Ovary (tissue), 7 donors: ENCODE measurements at regions not wholly inside any gene's neighbourhood (a gene's known extent, or its start where the extent isn't known, plus 50 kb on each side); places are given as distances from the start of the nearest gene placed in this dataset.

Experiments
- DNase-seq, 5 donors: peaks; one replicate each; pipeline ENCODE4 v3.0.0-alpha.2; 2019 to 2020
- H3K27ac ChIP-seq, 2 donors: fragments of 200-600 bp; one replicate each; pipeline versions ENCODE4 v1.5.1 to v1.8.0; 2019 to 2022
- H3K27me3 ChIP-seq: fragments of 200-600 bp; one replicate; pipeline ENCODE4 v1.8.0; 2022
- H3K36me3 ChIP-seq: fragments of 200-600 bp; sonication (generic); one replicate; pipeline ENCODE4 v1.5.1; 2019
- H3K4me1 ChIP-seq: one replicate; pipeline ENCODE4 v1.8.1; 2013; ENCODE audit warnings: mild to moderate bottlenecking, moderate library complexity; ENCODE audit not compliant: insufficient read depth
- H3K4me3 ChIP-seq: fragments of 200-600 bp; sonication (generic); one replicate; pipeline ENCODE4 v1.5.1; 2017
- H3K9me3 ChIP-seq, 2 donors: fragments of 200-600 bp in 1 of 2; sonication (generic) in 1 of 2; one replicate each; pipeline versions ENCODE4 v1.5.1 to v1.8.1; 2013 to 2019; ENCODE audit warnings: mild to moderate bottlenecking in 1 of 2, moderate library complexity in 1 of 2
- CTCF ChIP-seq, 3 donors: fragments of 450-650 bp in 2 of 3; fragments of 200-600 bp in 1 of 3; IDR thresholded peaks; one replicate each; pipeline versions ENCODE4 v1.5.1 to v1.8.0; 2016 to 2022; ENCODE audit warnings: antibody characterized with exemption in 3 of 3, mild to moderate bottlenecking in 1 of 3
- EP300 ChIP-seq: sonication (generic); formaldehyde crosslinking; IDR thresholded peaks from one replicate; pipeline ENCODE4 v1.6.1; 2017; ENCODE audit warnings: antibody characterized with exemption
- POLR2A ChIP-seq: fragments of 450-650 bp; IDR thresholded peaks from one replicate; pipeline ENCODE4 v1.6.1; 2017; ENCODE audit warnings: antibody characterized with exemption, mild to moderate bottlenecking, moderate library complexity
- WGBS, 3 donors: extraction: QIAGEN DNeasy Blood & Tissue Kit in 1 of 3; methylation state at CpG; one replicate each; pipeline versions ENCODE4 v1.1.5 to v1.1.7; 2013 to 2017; 5-methylcytosine and 5-hydroxymethylcytosine counted together
- intact Hi-C, 4 donors: fragments of 100-400 bp; cut with DNase I; formaldehyde crosslinking; loops; one replicate each; pipeline versions ENCODE4 v1.11.0 to v1.15.1; 2022 to 2023
- donor health status: DM: no; HTN: no; CAD: no; lungs with moderate emphysema.
- donor health status: DM: no; HTN: no; CAD: no.
- donor health status: Bipolar disorder and iron deficiency.
- donor health status: DM: no; HTN: no; CAD: no.
- donor health status: DM: yes; HTN: yes; CAD: no.

- H3K36me3 ChIP-seq: no peaks in the 10 kb centered on the region
- H3K4me3 ChIP-seq: no peak overlapping the region
- no peak for DNase-seq
- 53 to 78% (median 63%) methylated on average over 4 of the region's 4 CpGs for WGBS, 3 donors
- H3K9me3 ChIP-seq: no peaks in the 10 kb centered on the region
- no peaks in the 10 kb centered on the region for H3K27me3 ChIP-seq
- intact Hi-C loops: no loop called here
- no peaks in the 10 kb centered on the region for H3K4me1 ChIP-seq
- no peak overlapping the region for H3K27ac ChIP-seq
- TF ChIP-seq POLR2A (no peak), CTCF (IDR thresholded peaks at IDR 0.05) (no peak), EP300 (no peak)
Observed at GRCh38 chr9:1732670-1733069, 282.5 kb upstream of the SMARCA2 start.

- no peak overlapping the region for H3K4me3 ChIP-seq
- H3K4me1 ChIP-seq: no peaks in the 10 kb centered on the region
- no peaks in the 10 kb centered on the region for H3K36me3 ChIP-seq
- no peak overlapping the region for H3K27ac ChIP-seq
- H3K9me3 ChIP-seq: no peaks in the 10 kb centered on the region
- 60 to 62% (median 62%) methylated on average over 4 of the region's 4 CpGs for WGBS, 3 donors
- intact Hi-C loops: no loop called here
- no peak for TF ChIP-seq EP300
- no peak for TF ChIP-seq CTCF (IDR thresholded peaks at IDR 0.05)
- TF ChIP-seq POLR2A: no peak
- no peaks in the 10 kb centered on the region for H3K27me3 ChIP-seq
- no peak for DNase-seq
Observed at GRCh38 chr9:1738511-1739100, 276.5 kb upstream of the SMARCA2 start.

GRCh38 chr9:1743121-1743960, 271.8 kb upstream of the SMARCA2 start:
- H3K27ac ChIP-seq: no peak overlapping the region
- H3K4me1 ChIP-seq: no peaks in the 10 kb centered on the region
- no peak for TF ChIP-seq CTCF (IDR thresholded peaks at IDR 0.05)
- no peak for TF ChIP-seq EP300
- no peak for TF ChIP-seq POLR2A
- no peaks in the 10 kb centered on the region for H3K9me3 ChIP-seq
- H3K27me3 ChIP-seq: no peaks in the 10 kb centered on the region
- H3K4me3 ChIP-seq: no peak overlapping the region
- H3K36me3 ChIP-seq: no peaks in the 10 kb centered on the region
- intact Hi-C loops: no loop called here
- DNase-seq: no peak
- WGBS, 3 donors: 75 to 79% (median 76%) methylated on average over 7 of the region's 7 CpGs

- TF ChIP-seq CTCF (IDR thresholded peaks at IDR 0.05) (no peak), POLR2A (no peak), EP300 (no peak)
- intact Hi-C loops: no loop called here
- 41 to 69% (median 58%) methylated on average over 2 of the region's 2 CpGs for WGBS, 3 donors
Observed at GRCh38 chr9:1745980-1746379, 269.2 kb upstream of the SMARCA2 start.

More at GRCh38 chr9:1745980-1746379, 269.2 kb upstream of the SMARCA2 start:
- DNase-seq: no peak
- no peaks in the 10 kb centered on the region for H3K9me3 ChIP-seq
- H3K27me3 ChIP-seq: no peaks in the 10 kb centered on the region
- no peaks in the 10 kb centered on the region for H3K36me3 ChIP-seq
- H3K4me3 ChIP-seq: no peak overlapping the region
- no peak overlapping the region for H3K27ac ChIP-seq
- H3K4me1 ChIP-seq: no peaks in the 10 kb centered on the region
